HEK293T (cell line): ENCODE measurements at regions not wholly inside any gene's neighbourhood (a gene's known extent, or its start where the extent isn't known, plus 50 kb on each side); places are given as distances from the start of the nearest gene placed in this dataset.
"Not testable (repeated sequence)": the region's sequence is repeated elsewhere in the genome, so short reads cannot be mapped to it uniquely, and the experiment has no call there.

Experiments
- CTCF ChIA-PET: fragments of 350-600 bp; formaldehyde crosslinking; extraction: SDS; loops from one replicate; lab custom pipeline; 2021; ENCODE audit warnings: antibody characterized with exemption, inconsistent platforms; lab: Yijun Ruan, JAX
- POLR2A ChIA-PET: fragments of 350-600 bp; formaldehyde crosslinking; extraction: SDS; loops from one replicate; lab custom pipeline; 2020; ENCODE audit warnings: antibody characterized with exemption, inconsistent platforms; lab: Yijun Ruan, JAX
- DNase-seq: peaks from one replicate; pipeline ENCODE4 v3.0.0; 2012; ENCODE audit warnings: mixed read lengths; ENCODE audit errors: extremely low spot score
- ARNT ChIP-seq: fragments of 450-650 bp; IDR thresholded peaks from 2 replicates; pipeline ENCODE4 v1.6.1; 2017; ENCODE audit warnings: mild to moderate bottlenecking
- BHLHE40 ChIP-seq: fragments of 450-650 bp; IDR thresholded peaks from 2 replicates; pipeline ENCODE4 v1.6.1; 2016; ENCODE audit warnings: mild to moderate bottlenecking, moderate library complexity, borderline replicate concordance
- CTBP1 ChIP-seq: fragments of 450-650 bp; IDR thresholded peaks from 2 replicates; pipeline ENCODE4 v1.6.1; 2016; ENCODE audit warnings: borderline replicate concordance
- ELF4 ChIP-seq: fragments of 450-650 bp; IDR thresholded peaks from 2 replicates; pipeline ENCODE4 v1.6.1; 2017; ENCODE audit warnings: antibody characterized with exemption
- FOXA1 ChIP-seq: fragments of 450-650 bp; IDR thresholded peaks from 2 replicates; pipeline ENCODE4 v1.6.1; 2016; ENCODE audit warnings: mild to moderate bottlenecking
- FOXK2 ChIP-seq: fragments of 450-650 bp; IDR thresholded peaks from 2 replicates; pipeline ENCODE4 v1.6.1; 2016; ENCODE audit warnings: mild to moderate bottlenecking
- FOXM1 ChIP-seq: fragments of 450-650 bp; IDR thresholded peaks from 2 replicates; pipeline ENCODE4 v1.6.1; 2017; ENCODE audit warnings: mild to moderate bottlenecking, borderline replicate concordance
- HDGF ChIP-seq: fragments of 450-650 bp; IDR thresholded peaks from 2 replicates; pipeline ENCODE4 v1.6.1; 2017; ENCODE audit warnings: antibody characterized with exemption, borderline replicate concordance
- L3MBTL2 ChIP-seq: fragments of 450-650 bp; conservative IDR thresholded peaks from 2 replicates; pipeline ENCODE4 v1.6.1; 2016; ENCODE audit warnings: mild to moderate bottlenecking
- LEF1 ChIP-seq: fragments of 450-650 bp; IDR thresholded peaks from 2 replicates; pipeline ENCODE4 v1.6.1; 2017; ENCODE audit warnings: mild to moderate bottlenecking, borderline replicate concordance
- NFRKB ChIP-seq: fragments of 450-650 bp; IDR thresholded peaks from 2 replicates; pipeline ENCODE4 v1.6.1; 2016; ENCODE audit warnings: mild to moderate bottlenecking, moderate library complexity
- SP1 ChIP-seq: fragments of 450-650 bp; IDR thresholded peaks from 2 replicates; pipeline ENCODE4 v1.6.1; 2017
- SUZ12 ChIP-seq: fragments of 450-650 bp; IDR thresholded peaks from 2 replicates; pipeline ENCODE4 v1.6.1; 2016; ENCODE audit warnings: mild to moderate bottlenecking
- TARDBP ChIP-seq: fragments of 450-650 bp; IDR thresholded peaks from 2 replicates; pipeline ENCODE4 v1.6.1; 2016
- ZNF384 ChIP-seq: fragments of 450-650 bp; IDR thresholded peaks from 2 replicates; pipeline ENCODE4 v1.6.1; 2016
- TF ChIP-seq, protein P1 (sequence below): fragments of 450-650 bp; IDR thresholded peaks from 2 replicates; pipeline ENCODE4 v1.6.1; 2016

DNA sequence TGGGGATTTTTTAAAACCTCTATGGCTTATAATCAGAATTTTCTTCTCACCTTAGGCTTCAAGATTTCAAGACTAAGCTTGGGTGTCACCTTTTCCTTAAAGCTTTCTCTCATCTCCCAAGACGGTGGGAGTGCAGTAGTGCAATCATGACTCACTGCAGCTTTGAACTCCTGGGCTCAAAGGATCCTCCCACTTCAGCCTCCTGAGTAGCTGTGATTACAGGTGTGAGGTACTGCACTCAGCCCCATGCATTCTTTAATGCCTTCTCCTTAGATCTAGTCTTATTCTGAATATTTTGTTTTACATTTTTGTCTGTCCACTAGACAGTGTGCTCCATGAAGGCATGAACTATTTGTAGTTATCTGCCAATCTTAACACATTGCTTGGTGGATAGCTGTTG, 55.7 kb upstream of the FAT3 start:
- ChIA-PET CTCF (no interaction called here), POLR2A (no interaction called here)
- TF ChIP-seq FOXA1, result no peak
- no peak for TF ChIP-seq ZNF384
- no peak for TF ChIP-seq HDGF
- TF ChIP-seq CTBP1, result no peak
- TF ChIP-seq LEF1, result no peak
- no peak for TF ChIP-seq FOXK2
- no peak for TF ChIP-seq SP1
- no peak for TF ChIP-seq ELF4
- no peak for TF ChIP-seq ARNT
- no peak for TF ChIP-seq NFRKB
- no peak for TF ChIP-seq L3MBTL2
- TF ChIP-seq BHLHE40, result no peak
- no peak for TF ChIP-seq FOXM1
- TF ChIP-seq SUZ12, result no peak
- TF ChIP-seq TARDBP, result no peak
- TF ChIP-seq, protein P1, sequence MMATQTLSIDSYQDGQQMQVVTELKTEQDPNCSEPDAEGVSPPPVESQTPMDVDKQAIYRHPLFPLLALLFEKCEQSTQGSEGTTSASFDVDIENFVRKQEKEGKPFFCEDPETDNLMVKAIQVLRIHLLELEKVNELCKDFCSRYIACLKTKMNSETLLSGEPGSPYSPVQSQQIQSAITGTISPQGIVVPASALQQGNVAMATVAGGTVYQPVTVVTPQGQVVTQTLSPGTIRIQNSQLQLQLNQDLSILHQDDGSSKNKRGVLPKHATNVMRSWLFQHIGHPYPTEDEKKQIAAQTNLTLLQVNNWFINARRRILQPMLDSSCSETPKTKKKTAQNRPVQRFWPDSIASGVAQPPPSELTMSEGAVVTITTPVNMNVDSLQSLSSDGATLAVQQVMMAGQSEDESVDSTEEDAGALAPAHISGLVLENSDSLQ, result no peak
- no peak for DNase-seq

DNA sequence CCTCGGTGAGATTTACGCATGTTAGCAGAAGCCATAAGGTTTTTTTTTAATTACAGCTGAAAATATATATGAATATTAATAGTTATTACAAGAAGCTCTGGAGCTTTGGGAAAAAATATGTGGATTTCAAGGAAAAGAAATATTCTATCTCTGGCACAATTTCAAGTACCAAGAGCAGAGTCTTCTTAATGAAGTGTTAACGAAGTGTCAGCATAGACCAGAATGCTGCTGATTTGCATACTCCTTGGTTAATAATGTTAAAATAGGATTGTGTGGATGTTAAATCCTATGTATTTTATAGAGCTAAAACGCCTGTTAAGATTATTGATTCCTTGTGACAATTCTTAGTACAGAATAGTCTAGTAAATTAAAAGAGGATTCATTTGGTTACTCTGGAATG, 57.0 kb upstream of the FAT3 start:
- CTCF ChIA-PET, result no interaction called here
- POLR2A ChIA-PET, result no interaction called here
- TF ChIP-seq SUZ12 (no peak), ARNT (no peak), LEF1 (no peak)
- DNase-seq, result no peak

DNA sequence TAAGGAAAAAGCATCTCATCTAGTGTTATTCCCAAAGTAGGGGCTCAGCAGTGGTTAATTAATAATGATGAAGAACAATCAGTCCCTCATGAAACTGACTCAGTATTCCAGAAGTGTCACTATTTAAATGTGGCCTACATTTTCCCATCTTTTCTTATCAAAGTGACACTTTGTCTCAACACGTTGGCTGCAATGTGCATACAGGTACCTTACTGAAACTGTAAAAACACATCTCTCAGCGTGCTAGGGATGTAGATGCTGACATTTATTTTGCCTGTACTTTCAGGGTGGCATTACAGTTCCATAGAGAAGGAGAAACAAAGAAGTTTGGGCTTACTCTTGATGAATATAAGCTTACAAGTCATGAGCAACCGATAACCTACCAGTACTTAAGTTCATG, 58.3 kb upstream of the FAT3 start:
- TF ChIP-seq FOXA1 (no peak), NFRKB (no peak), ARNT (no peak), ELF4 (no peak), SUZ12 (no peak), ZNF384 (no peak), SP1 (no peak), L3MBTL2 (no peak), TARDBP (no peak)
- TF ChIP-seq, protein P1, result no peak
- POLR2A ChIA-PET, result no interaction called here
- CTCF ChIA-PET, result interaction anchor here (0.6 kb wide), 1 partner anchor 919 kb away, joined by 5 read pairs; no protein-coding TSS in a partner anchor
- no peak for DNase-seq

DNA sequence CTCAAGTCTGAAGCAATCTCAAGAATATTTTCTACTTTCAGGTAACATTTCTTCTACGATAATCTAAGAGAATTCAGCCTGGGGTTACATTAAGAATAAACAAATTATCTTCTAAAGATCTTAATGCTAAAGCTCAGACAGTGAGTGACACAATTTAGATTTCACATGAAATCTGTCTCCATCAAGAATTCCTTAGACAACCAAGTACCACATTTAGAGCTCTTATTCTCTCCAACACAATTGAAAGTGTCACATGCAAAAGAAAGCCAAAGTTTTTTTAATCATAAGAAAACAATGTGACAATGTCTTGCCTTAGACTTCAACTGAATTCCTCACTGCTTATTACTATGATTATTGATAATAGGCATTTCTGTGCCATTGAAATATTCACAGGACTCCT, 60.7 kb upstream of the FAT3 start:
- no peak for TF ChIP-seq FOXM1
- TF ChIP-seq ZNF384, result no peak
- no peak for TF ChIP-seq FOXA1
- no peak for TF ChIP-seq SUZ12
- TF ChIP-seq HDGF, result no peak
- TF ChIP-seq CTBP1, result no peak
- no peak for TF ChIP-seq NFRKB
- TF ChIP-seq ELF4, result no peak
- TF ChIP-seq, protein P1, result no peak
- TF ChIP-seq L3MBTL2, result no peak
- no peak for TF ChIP-seq FOXK2
- no peak for TF ChIP-seq BHLHE40
- TF ChIP-seq ARNT, result no peak
- DNase-seq, result no peak
- ChIA-PET CTCF (no interaction called here), POLR2A (no interaction called here)

DNA sequence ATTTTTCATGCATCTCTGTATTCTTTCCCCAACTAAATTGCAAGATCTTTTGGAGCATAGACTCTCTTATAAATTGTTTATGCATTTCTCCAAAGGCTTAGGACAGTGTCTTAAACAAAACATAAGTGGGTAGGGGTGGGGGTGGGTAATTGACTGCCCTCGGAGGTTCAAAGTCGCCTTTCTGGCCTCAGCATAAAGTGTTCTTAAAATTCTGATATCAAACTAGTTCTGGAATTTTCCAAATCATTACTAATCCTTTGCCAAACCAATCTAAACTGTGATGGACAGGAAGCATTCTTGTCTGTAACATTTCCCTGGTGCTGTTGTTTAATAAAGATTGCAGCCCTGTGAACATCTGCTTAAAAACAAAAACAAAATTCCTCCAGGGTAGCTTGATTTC, 61.8 kb upstream of the FAT3 start:
- TF ChIP-seq ELF4 (no peak), L3MBTL2 (no peak), FOXK2 (no peak), ARNT (no peak), HDGF (no peak), NFRKB (no peak), SUZ12 (no peak), SP1 (no peak), ZNF384 (no peak), FOXA1 (no peak)
- TF ChIP-seq, protein P1, result no peak
- no peak for DNase-seq
- ChIA-PET POLR2A (no interaction called here), CTCF (no interaction called here)

DNA sequence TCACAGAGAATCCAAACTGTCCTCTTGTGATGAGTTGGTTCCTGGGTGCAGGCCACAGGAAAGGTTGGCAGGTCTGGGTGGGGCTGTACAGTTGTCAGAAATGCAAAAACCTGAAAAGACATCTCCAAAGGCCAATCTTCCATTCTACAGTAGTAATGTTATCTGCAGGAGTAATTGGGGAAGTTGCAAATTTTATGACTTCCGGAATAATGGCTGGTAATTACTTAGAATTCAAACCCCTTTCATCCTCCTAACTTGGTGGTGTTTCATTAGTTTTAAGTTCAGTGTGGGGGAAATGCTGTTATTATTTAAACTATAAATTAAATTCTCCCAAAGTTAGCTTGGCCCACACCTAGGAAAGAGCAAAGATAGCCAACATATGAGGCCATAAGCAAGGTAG, 64.7 kb upstream of the FAT3 start:
- POLR2A ChIA-PET, result no interaction called here
- CTCF ChIA-PET, result no interaction called here
- TF ChIP-seq ARNT, result no peak
- no peak for TF ChIP-seq ELF4
- no peak for TF ChIP-seq SUZ12
- no peak for TF ChIP-seq L3MBTL2
- TF ChIP-seq SP1, result no peak
- TF ChIP-seq NFRKB, result no peak
- TF ChIP-seq, protein P1, result no peak
- TF ChIP-seq FOXA1, result no peak
- no peak for TF ChIP-seq BHLHE40
- TF ChIP-seq FOXM1, result no peak
- no peak for TF ChIP-seq FOXK2
- TF ChIP-seq CTBP1, result no peak
- no peak for TF ChIP-seq LEF1
- no peak for TF ChIP-seq TARDBP
- no peak for TF ChIP-seq HDGF
- TF ChIP-seq ZNF384, result no peak
- DNase-seq, result no peak

DNA sequence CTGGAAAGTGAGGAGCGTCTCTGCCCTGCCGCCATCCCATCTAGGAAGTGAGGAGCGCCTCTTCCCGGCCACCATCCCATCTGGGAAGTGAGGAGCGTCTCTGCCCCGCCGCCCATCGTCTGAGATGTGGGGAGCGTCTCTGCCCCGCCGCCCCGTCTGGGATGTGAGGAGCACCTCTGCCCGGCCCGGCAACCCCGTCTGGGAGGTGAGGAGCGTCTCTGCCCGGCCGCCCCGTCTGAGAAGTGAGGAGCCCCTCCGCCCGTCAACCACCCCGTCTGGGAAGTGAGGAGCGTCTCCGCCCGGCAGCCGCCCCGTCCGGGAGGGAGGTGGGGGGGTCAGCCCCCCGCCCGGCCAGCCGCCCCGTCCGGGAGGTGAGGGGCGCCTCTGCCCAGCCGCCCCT, 67.2 kb upstream of the FAT3 start:
- POLR2A ChIA-PET, result not testable (repeated sequence)

More for the DNA sequence above, 67.2 kb upstream of the FAT3 start:
- CTCF ChIA-PET, DNase-seq: not testable (repeated sequence)
